Transverse colon (tissue), 4 donors: ENCODE measurements at regions not wholly inside any gene's neighbourhood (a gene's known extent, or its start where the extent isn't known, plus 50 kb on each side); places are given as distances from the start of the nearest gene placed in this dataset.
A peak's percentile ranks its signal among the peaks of the same experiment; 100 is the strongest.

Experiments
- DNase-seq: peaks from one replicate; pipeline ENCODE4 v3.0.0-alpha.2; 2019
- H3K27ac ChIP-seq, 4 donors: fragments of 200-600 bp; sonication (generic); 2 replicates each; pipeline ENCODE4 v1.5.1; 2016 to 2018; ENCODE audit warnings: inconsistent platforms in 4 of 4
- H3K27me3 ChIP-seq: fragments of 200-600 bp; sonication (generic); 2 replicates; pipeline ENCODE4 v1.5.1; 2017; ENCODE audit warnings: inconsistent platforms
- H3K36me3 ChIP-seq, 4 donors: fragments of 200-600 bp; sonication (generic); 2 replicates each; pipeline ENCODE4 v1.5.1; 2017 to 2019; ENCODE audit warnings: inconsistent platforms in 4 of 4
- H3K4me1 ChIP-seq, 4 donors: fragments of 200-600 bp; sonication (generic); 2 replicates each; pipeline ENCODE4 v1.5.1; 2017 to 2020; ENCODE audit warnings: inconsistent platforms in 4 of 4
- H3K4me3 ChIP-seq, 4 donors: fragments of 200-600 bp; sonication (generic); 1 replicate in 1 of 4; 2 replicates in 3 of 4; pipeline versions ENCODE4 v1.5.1 to v1.6.1; 2017 to 2019; ENCODE audit warnings: inconsistent platforms in 4 of 4
- H3K9me3 ChIP-seq, 2 donors: fragments of 200-600 bp; sonication (generic); 2 replicates each; pipeline ENCODE4 v1.5.1; 2017 to 2019; ENCODE audit warnings: inconsistent platforms in 2 of 2
- EP300 ChIP-seq: sonication (generic); formaldehyde crosslinking; IDR thresholded peaks from one replicate; pipeline ENCODE4 v1.6.1; 2017; ENCODE audit warnings: antibody characterized with exemption, low read depth
- POLR2A ChIP-seq: fragments of 450-650 bp; IDR thresholded peaks from one replicate; pipeline ENCODE4 v1.6.1; 2016; ENCODE audit warnings: antibody characterized with exemption, mild to moderate bottlenecking, moderate library complexity
- POLR2AphosphoS5 ChIP-seq, 3 donors: sonication (generic); formaldehyde crosslinking; IDR thresholded peaks; one replicate each; pipeline ENCODE4 v1.6.1; 2016; ENCODE audit warnings: antibody characterized with exemption in 3 of 3
- WGBS, 2 donors: methylation state at CpG; one replicate each; pipeline ENCODE4 v1.1.5; 2018; ENCODE audit warnings: low coverage in 1 of 2; 5-methylcytosine and 5-hydroxymethylcytosine counted together
- in situ Hi-C, 4 donors: fragments of 200-750 bp; cut with MboI; loops; one replicate each; pipeline versions ENCODE4 v1.15.0 to v1.15.1; 2017; ENCODE audit warnings: low sequenced_read_pairs in 3 of 4, low pct_ligation_motif_present in 1 of 4, low pct_unique_long_range_greater_than_20kb in 1 of 4
- intact Hi-C: fragments of 100-400 bp; cut with DNase I; formaldehyde crosslinking; loops from one replicate; pipeline ENCODE4 v1.15.1; 2023; ENCODE audit warnings: low total_unique reads
- small RNA-seq, 4 donors: library from RNA; depleted of rRNA; stranded (forward); fragments of <200 nt; gene quantifications; one replicate each; pipeline ENCODE3, GENCODE V24; 2016
- TF ChIP-seq, protein P1 (sequence below), 5 experiments: fragments of 200-600 bp in 3 of 5; fragments of 450-650 bp in 2 of 5; sonication (generic) in 3 of 5; IDR thresholded peaks; 1 replicate in 2 of 5; 2 replicates in 3 of 5; pipeline ENCODE4 v1.5.1; 2016 to 2017; ENCODE audit warnings: antibody characterized with exemption in 5 of 5, inconsistent platforms in 3 of 5, mild to moderate bottlenecking in 2 of 5, moderate library complexity in 1 of 5

DNA sequence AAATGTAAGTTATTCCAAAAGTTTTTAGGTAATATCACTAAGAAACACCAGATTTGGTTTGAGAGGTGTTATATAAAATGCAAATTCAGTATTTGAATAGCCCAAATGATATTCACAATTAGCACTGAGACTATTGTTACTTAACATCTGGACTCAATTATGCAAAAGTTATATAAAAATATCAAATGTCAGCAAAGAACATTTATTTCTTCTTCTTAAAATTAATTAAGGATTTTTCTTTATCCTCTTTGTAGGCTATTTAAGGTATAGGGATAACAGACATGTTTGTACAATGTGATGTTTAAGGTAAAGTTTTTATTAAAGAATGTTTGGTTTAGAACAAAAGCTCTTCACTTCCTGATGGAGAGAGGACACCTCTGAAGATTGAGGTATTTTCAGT, 63.3 kb upstream of the GK2 start:
- DNase-seq: no peak
- Histone ChIP-seq H3K36me3 (no peaks in the 10 kb centered on the region), H3K9me3 (no peaks in the 10 kb centered on the region), H3K4me1 (peaks cover 0 to 4% (median 0%) of the 10 kb centered on the region in 4 donors), H3K27me3 (no peaks in the 10 kb centered on the region), H3K4me3 (no peak overlapping the region), H3K27ac (no peak overlapping the region)
- intact Hi-C loops: no loop called here
- TF ChIP-seq POLR2AphosphoS5 (IDR thresholded peaks at IDR 0.05) (no peak), POLR2A (no peak), EP300 (no peak)
- TF ChIP-seq, protein P1, sequence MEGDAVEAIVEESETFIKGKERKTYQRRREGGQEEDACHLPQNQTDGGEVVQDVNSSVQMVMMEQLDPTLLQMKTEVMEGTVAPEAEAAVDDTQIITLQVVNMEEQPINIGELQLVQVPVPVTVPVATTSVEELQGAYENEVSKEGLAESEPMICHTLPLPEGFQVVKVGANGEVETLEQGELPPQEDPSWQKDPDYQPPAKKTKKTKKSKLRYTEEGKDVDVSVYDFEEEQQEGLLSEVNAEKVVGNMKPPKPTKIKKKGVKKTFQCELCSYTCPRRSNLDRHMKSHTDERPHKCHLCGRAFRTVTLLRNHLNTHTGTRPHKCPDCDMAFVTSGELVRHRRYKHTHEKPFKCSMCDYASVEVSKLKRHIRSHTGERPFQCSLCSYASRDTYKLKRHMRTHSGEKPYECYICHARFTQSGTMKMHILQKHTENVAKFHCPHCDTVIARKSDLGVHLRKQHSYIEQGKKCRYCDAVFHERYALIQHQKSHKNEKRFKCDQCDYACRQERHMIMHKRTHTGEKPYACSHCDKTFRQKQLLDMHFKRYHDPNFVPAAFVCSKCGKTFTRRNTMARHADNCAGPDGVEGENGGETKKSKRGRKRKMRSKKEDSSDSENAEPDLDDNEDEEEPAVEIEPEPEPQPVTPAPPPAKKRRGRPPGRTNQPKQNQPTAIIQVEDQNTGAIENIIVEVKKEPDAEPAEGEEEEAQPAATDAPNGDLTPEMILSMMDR (IDR thresholded peaks at IDR 0.05): no peak
- in situ Hi-C loops: no loop called here

DNA sequence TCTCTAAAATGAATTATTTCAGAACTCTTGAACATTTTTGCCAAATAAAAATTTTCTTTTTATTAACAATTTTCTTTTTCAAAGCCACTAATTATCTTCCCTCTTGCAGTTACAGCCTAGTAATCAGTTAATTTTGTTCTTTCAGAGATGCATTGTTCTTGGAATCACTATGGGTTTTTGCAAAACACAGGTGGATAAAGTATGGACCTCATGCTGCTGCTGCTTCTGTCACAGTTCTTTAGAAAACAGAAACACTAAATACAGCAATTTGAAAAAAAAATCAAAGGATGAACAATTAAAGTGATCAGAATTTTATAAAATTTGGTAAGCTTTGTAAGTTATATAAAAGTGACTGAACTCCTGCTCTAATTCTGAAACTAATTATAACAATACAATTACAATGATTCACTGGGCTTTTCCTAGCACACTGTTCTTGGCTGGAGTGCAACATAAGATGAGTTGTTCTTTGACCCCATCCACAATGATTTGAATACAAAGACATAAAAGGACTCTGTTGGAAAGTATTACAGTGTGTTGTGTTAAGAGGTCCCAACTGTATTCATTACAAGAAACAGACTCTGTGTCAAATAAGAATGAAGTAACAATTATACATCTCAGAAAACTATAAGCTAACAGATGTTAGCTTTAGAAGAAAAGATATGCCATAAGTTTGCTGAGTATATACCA, 59.4 kb upstream of the GK2 start:
- TF ChIP-seq POLR2A (no peak), POLR2AphosphoS5 (IDR thresholded peaks at IDR 0.05) (no peak), EP300 (no peak)
- TF ChIP-seq, protein P1 (IDR thresholded peaks at IDR 0.05): no peak
- Histone ChIP-seq H3K27ac (peak overlapping the region in 2 of 4 donors; percentile 13 to 38), H3K9me3 (no peaks in the 10 kb centered on the region), H3K4me3 (no peak overlapping the region), H3K4me1 (peaks cover 0 to 4% (median 0%) of the 10 kb centered on the region in 4 donors), H3K27me3 (no peaks in the 10 kb centered on the region), H3K36me3 (no peaks in the 10 kb centered on the region)
- in situ Hi-C loops (no loop called here), intact Hi-C loops (no loop called here)
- DNase-seq: no peak

DNA sequence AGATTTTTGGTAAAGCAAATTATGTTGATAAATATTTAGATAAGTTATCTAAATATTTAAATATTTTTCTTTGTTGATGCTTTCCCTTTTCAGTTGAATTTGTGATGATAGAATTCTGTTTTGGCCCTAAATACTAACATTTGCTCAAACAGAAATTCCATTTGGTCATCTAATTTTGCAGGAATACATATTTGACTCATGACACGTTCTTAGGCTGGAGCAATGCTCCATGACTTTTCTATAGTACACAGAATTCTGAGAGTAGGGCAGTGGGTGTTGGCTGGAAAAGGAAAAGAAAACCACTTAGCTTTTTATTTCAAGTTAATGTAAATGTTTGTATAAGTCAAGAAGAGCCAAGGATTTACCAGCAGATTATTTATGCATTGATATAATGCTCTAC, 58.6 kb upstream of the GK2 start:
- H3K4me3 ChIP-seq: no peak overlapping the region
- no peaks in the 10 kb centered on the region for H3K27me3 ChIP-seq
- no peaks in the 10 kb centered on the region for H3K36me3 ChIP-seq
- no peak overlapping the region for H3K27ac ChIP-seq
- intact Hi-C loops: no loop called here
- H3K4me1 ChIP-seq: peaks cover 0 to 4% (median 0%) of the 10 kb centered on the region in 4 donors
- 17 to 29% methylated on average over 1 of the region's 1 CpG for WGBS, 2 donors
- TF ChIP-seq, protein P1 (IDR thresholded peaks at IDR 0.05): no peak
- TF ChIP-seq POLR2AphosphoS5 (IDR thresholded peaks at IDR 0.05): no peak
- no peak for TF ChIP-seq POLR2A
- no peak for TF ChIP-seq EP300
- in situ Hi-C loops: no loop called here
- DNase-seq: no peak
- H3K9me3 ChIP-seq: no peaks in the 10 kb centered on the region

Small RNAs in the stretch of these regions (small RNA-seq; reads per million reads assigned to genes)
- gene RF00072: 0 reads per million in 4 donors
